PC-9 (cell line): ENCODE measurements at regions not wholly inside any gene's neighbourhood (a gene's known extent, or its start where the extent isn't known, plus 50 kb on each side); places are given as distances from the start of the nearest gene placed in this dataset.

Source experiments
- CTCF ChIP-seq: fragments of 200-600 bp; sonication (generic); conservative IDR thresholded peaks from 2 replicates; pipeline ENCODE4 v1.6.1; 2017; ENCODE audit warnings: mixed run types, antibody characterized with exemption, mild to moderate bottlenecking, moderate library complexity
- EZH2 ChIP-seq: fragments of 200-600 bp; sonication (generic); IDR thresholded peaks from 2 replicates; pipeline ENCODE4 v1.8.0; 2017; ENCODE audit warnings: antibody characterized with exemption, low read depth

GRCh38 chr21:20163167-20163566 is 835.0 kb upstream of the NCAM2 start:
- no peak for TF ChIP-seq CTCF
- TF ChIP-seq EZH2 = no peak
